WTC11 (cell line): ENCODE measurements at regions not wholly inside any gene's neighbourhood (a gene's known extent, or its start where the extent isn't known, plus 50 kb on each side); places are given as distances from the start of the nearest gene placed in this dataset.

Source experiments
- NFYB ChIP-seq: sonication (generic); formaldehyde crosslinking; conservative IDR thresholded peaks from 2 replicates; pipeline ENCODE4 v1.8.0; 2022; ENCODE audit warnings: low read depth, missing genetic modification reagents
- TF ChIP-seq, protein P1 (sequence below): sonication (generic); formaldehyde crosslinking; IDR thresholded peaks from 2 replicates; pipeline ENCODE4 v1.8.0; 2022; ENCODE audit warnings: mild to moderate bottlenecking, missing genetic modification reagents
- TF ChIP-seq, protein P2 (sequence below): fragments of 250-450 bp; sonication (Bioruptor Pico); IDR thresholded peaks from 2 replicates; pipeline ENCODE4 v1.9.0; 2021; ENCODE audit warnings: mild to moderate bottlenecking

DNA sequence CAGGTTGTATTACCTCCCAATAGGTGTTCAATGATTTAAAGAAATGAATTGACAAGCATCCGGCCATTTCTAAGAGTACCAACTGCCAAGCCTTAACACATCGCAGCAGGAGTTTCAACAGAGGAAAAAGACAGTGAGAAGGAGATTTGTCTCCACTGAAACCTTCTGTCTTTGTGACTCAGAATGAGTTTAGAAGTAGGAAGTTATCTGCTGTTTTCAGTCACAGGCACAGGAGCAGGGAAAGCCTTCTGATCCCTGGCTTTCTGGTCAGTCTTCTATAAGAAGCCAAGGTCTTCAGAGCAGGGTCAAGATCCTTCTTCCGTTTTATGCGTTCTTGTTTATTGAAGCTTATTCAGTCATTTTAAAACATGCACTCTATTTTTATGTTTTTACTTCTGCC, 390.7 kb upstream of the PCSK5 start:
- TF ChIP-seq, protein P1, sequence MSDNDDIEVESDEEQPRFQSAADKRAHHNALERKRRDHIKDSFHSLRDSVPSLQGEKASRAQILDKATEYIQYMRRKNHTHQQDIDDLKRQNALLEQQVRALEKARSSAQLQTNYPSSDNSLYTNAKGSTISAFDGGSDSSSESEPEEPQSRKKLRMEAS (CRISPR knock-in tag) = no peak
- no peak for TF ChIP-seq NFYB
- TF ChIP-seq, protein P2, sequence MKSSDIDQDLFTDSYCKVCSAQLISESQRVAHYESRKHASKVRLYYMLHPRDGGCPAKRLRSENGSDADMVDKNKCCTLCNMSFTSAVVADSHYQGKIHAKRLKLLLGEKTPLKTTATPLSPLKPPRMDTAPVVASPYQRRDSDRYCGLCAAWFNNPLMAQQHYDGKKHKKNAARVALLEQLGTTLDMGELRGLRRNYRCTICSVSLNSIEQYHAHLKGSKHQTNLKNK = no peak
